Ovary (tissue), 7 donors: ENCODE measurements at regions not wholly inside any gene's neighbourhood (a gene's known extent, or its start where the extent isn't known, plus 50 kb on each side); places are given as distances from the start of the nearest gene placed in this dataset.

Source experiments
- DNase-seq, 5 donors: peaks; one replicate each; pipeline ENCODE4 v3.0.0-alpha.2; 2019 to 2020
- H3K27ac ChIP-seq, 2 donors: fragments of 200-600 bp; one replicate each; pipeline versions ENCODE4 v1.5.1 to v1.8.0; 2019 to 2022
- H3K27me3 ChIP-seq: fragments of 200-600 bp; one replicate; pipeline ENCODE4 v1.8.0; 2022
- H3K36me3 ChIP-seq: fragments of 200-600 bp; sonication (generic); one replicate; pipeline ENCODE4 v1.5.1; 2019
- H3K4me1 ChIP-seq: one replicate; pipeline ENCODE4 v1.8.1; 2013; ENCODE audit warnings: mild to moderate bottlenecking, moderate library complexity; ENCODE audit not compliant: insufficient read depth
- H3K4me3 ChIP-seq: fragments of 200-600 bp; sonication (generic); one replicate; pipeline ENCODE4 v1.5.1; 2017
- H3K9me3 ChIP-seq, 2 donors: fragments of 200-600 bp in 1 of 2; sonication (generic) in 1 of 2; one replicate each; pipeline versions ENCODE4 v1.5.1 to v1.8.1; 2013 to 2019; ENCODE audit warnings: mild to moderate bottlenecking in 1 of 2, moderate library complexity in 1 of 2
- CTCF ChIP-seq, 3 donors: fragments of 450-650 bp in 2 of 3; fragments of 200-600 bp in 1 of 3; IDR thresholded peaks; one replicate each; pipeline versions ENCODE4 v1.5.1 to v1.8.0; 2016 to 2022; ENCODE audit warnings: antibody characterized with exemption in 3 of 3, mild to moderate bottlenecking in 1 of 3
- EP300 ChIP-seq: sonication (generic); formaldehyde crosslinking; IDR thresholded peaks from one replicate; pipeline ENCODE4 v1.6.1; 2017; ENCODE audit warnings: antibody characterized with exemption
- POLR2A ChIP-seq: fragments of 450-650 bp; IDR thresholded peaks from one replicate; pipeline ENCODE4 v1.6.1; 2017; ENCODE audit warnings: antibody characterized with exemption, mild to moderate bottlenecking, moderate library complexity
- WGBS, 3 donors: extraction: QIAGEN DNeasy Blood & Tissue Kit in 1 of 3; methylation state at CpG; one replicate each; pipeline versions ENCODE4 v1.1.5 to v1.1.7; 2013 to 2017; 5-methylcytosine and 5-hydroxymethylcytosine counted together
- intact Hi-C, 4 donors: fragments of 100-400 bp; cut with DNase I; formaldehyde crosslinking; loops; one replicate each; pipeline versions ENCODE4 v1.11.0 to v1.15.1; 2022 to 2023
- donor health status: DM: no; HTN: no; CAD: no; lungs with moderate emphysema.
- donor health status: DM: no; HTN: no; CAD: no.
- donor health status: Bipolar disorder and iron deficiency.
- donor health status: DM: no; HTN: no; CAD: no.
- donor health status: DM: yes; HTN: yes; CAD: no.

DNA sequence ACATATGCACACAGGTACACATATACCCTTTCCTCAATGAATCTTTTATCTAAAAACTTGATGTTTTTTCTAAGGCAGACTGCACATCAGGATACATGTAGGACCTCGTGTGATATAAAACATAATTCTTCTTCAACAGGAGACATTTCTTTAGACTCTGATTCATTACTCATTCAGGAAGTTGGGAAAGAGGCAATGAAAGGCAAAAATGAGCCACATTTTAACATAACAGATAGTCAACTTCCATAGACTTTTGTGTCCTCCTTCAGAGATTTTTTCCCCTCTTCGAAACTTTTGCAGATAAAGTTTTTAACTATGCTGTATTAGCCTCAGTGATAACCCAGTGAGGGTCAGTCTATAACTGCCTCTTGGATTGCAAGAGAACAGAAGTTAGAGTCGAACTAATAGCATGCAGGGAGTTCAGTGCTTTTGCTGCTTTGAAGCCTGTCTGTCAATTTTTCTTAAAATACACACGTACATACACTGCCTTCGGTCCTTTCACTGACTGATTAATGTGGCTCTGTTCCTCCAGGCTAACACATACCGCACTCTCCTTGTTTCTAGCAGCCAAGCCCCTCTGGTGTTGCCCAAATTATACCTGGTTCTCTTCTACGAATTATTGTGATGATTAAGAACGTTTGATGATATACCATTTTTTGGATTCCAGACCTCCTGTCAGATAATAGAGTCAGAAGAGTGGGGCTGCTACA is 562.5 kb upstream of the MAP3K7 start:
- Histone ChIP-seq H3K27ac (no peak overlapping the region), H3K4me3 (no peak overlapping the region), H3K36me3 (no peaks in the 10 kb centered on the region), H3K9me3 (no peaks in the 10 kb centered on the region), H3K4me1 (peaks cover 2% of the 10 kb centered on the region), H3K27me3 (no peaks in the 10 kb centered on the region)
- intact Hi-C loops, result no loop called here
- WGBS, 3 donors, result 46 to 53% (median 48%) methylated on average over 8 of the region's 8 CpGs
- no peak for DNase-seq
- TF ChIP-seq EP300, result no peak
- no peak for TF ChIP-seq CTCF (IDR thresholded peaks at IDR 0.05)
- TF ChIP-seq POLR2A, result no peak

- no peak for DNase-seq
- Histone ChIP-seq H3K4me1 (no peaks in the 10 kb centered on the region), H3K27ac (no peak overlapping the region), H3K27me3 (no peaks in the 10 kb centered on the region), H3K4me3 (no peak overlapping the region), H3K9me3 (no peaks in the 10 kb centered on the region), H3K36me3 (no peaks in the 10 kb centered on the region)
- intact Hi-C loops, result no loop called here
- TF ChIP-seq CTCF (IDR thresholded peaks at IDR 0.05), result no peak
- no peak for TF ChIP-seq POLR2A
- TF ChIP-seq EP300, result no peak
- WGBS, 3 donors, result 72 to 83% (median 80%) methylated on average over 3 of the region's 3 CpGs
These were observed 557.3 kb upstream of the MAP3K7 start for GRCh38 chr6:91144126-91144525.

- H3K4me3 ChIP-seq, result no peak overlapping the region
- WGBS, 3 donors, result 88 to 92% (median 91%) methylated on average over 3 of the region's 3 CpGs
- intact Hi-C loops, result no loop called here
- no peak for TF ChIP-seq EP300
- no peak for TF ChIP-seq CTCF (IDR thresholded peaks at IDR 0.05)
- TF ChIP-seq POLR2A, result no peak
- no peaks in the 10 kb centered on the region for H3K9me3 ChIP-seq
- H3K36me3 ChIP-seq, result no peaks in the 10 kb centered on the region
- no peak for DNase-seq
- H3K27ac ChIP-seq, result no peak overlapping the region
- H3K27me3 ChIP-seq, result no peaks in the 10 kb centered on the region
- H3K4me1 ChIP-seq, result no peaks in the 10 kb centered on the region
These were observed 555.3 kb upstream of the MAP3K7 start for GRCh38 chr6:91142154-91142553.

DNA sequence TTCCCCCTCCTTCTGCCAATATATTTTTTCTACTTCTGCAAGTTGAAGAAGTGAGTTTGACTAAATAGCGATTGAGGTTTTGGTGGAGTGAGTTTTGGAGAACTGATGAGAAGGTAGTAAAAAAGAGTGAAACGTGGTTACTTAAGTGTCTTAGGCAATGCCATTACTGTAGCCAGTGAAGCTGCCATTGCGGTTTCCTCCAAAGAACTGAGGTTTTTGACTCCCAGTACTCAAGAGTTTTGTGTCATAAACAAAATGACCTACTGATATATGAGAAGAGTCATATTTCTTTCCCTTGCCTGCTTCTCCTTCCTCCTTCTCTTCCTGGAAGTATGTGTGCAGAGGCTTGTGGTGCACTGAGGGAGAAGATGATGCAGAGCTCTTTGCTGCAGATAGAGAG is 554.5 kb upstream of the MAP3K7 start:
- Histone ChIP-seq H3K27me3 (no peaks in the 10 kb centered on the region), H3K36me3 (no peaks in the 10 kb centered on the region), H3K4me1 (no peaks in the 10 kb centered on the region), H3K27ac (no peak overlapping the region), H3K4me3 (no peak overlapping the region), H3K9me3 (no peaks in the 10 kb centered on the region)
- intact Hi-C loops, result no loop called here
- 94 to 97% (median 94%) methylated on average over 3 of the region's 3 CpGs for WGBS, 3 donors
- TF ChIP-seq EP300 (no peak), POLR2A (no peak), CTCF (IDR thresholded peaks at IDR 0.05) (no peak)
- no peak for DNase-seq
